ENCODE measurements at regions not wholly inside any gene's neighbourhood (a gene's known extent, or its start where the extent isn't known, plus 50 kb on each side); places are given as distances from the start of the nearest gene placed in this dataset.

DNA sequence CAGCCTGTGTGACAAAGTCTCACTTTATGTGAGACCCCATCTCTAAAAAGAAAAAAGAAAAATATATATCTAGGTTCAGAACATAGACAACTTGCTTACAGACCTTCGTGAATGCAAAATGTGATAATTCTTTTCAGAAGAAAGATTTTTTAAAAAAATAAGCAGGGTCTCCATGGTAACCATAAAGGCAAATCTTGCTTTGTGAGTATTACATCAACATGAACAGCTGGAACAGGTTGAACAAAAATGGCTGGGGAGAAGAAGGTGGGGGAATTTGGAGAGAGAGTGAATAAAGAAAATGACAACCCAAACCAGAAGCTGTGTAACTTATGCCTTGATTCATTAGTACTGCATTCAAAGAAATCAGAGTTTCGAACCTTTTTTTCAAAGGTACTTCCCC lies 125.2 kb upstream of the RAP2B start:
- no peak for TF ChIP-seq GABPA (IDR thresholded peaks at IDR 0.05; ENCODE audit: low read depth)
- no peak for TF ChIP-seq SPI1 (IDR thresholded peaks at IDR 0.05; ENCODE audit: borderline replicate concordance, low read depth)
- TF ChIP-seq, protein P1, sequence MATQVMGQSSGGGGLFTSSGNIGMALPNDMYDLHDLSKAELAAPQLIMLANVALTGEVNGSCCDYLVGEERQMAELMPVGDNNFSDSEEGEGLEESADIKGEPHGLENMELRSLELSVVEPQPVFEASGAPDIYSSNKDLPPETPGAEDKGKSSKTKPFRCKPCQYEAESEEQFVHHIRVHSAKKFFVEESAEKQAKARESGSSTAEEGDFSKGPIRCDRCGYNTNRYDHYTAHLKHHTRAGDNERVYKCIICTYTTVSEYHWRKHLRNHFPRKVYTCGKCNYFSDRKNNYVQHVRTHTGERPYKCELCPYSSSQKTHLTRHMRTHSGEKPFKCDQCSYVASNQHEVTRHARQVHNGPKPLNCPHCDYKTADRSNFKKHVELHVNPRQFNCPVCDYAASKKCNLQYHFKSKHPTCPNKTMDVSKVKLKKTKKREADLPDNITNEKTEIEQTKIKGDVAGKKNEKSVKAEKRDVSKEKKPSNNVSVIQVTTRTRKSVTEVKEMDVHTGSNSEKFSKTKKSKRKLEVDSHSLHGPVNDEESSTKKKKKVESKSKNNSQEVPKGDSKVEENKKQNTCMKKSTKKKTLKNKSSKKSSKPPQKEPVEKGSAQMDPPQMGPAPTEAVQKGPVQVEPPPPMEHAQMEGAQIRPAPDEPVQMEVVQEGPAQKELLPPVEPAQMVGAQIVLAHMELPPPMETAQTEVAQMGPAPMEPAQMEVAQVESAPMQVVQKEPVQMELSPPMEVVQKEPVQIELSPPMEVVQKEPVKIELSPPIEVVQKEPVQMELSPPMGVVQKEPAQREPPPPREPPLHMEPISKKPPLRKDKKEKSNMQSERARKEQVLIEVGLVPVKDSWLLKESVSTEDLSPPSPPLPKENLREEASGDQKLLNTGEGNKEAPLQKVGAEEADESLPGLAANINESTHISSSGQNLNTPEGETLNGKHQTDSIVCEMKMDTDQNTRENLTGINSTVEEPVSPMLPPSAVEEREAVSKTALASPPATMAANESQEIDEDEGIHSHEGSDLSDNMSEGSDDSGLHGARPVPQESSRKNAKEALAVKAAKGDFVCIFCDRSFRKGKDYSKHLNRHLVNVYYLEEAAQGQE (IDR thresholded peaks at IDR 0.05; ENCODE audit: insufficient replicate concordance, low read depth): no peak

DNA sequence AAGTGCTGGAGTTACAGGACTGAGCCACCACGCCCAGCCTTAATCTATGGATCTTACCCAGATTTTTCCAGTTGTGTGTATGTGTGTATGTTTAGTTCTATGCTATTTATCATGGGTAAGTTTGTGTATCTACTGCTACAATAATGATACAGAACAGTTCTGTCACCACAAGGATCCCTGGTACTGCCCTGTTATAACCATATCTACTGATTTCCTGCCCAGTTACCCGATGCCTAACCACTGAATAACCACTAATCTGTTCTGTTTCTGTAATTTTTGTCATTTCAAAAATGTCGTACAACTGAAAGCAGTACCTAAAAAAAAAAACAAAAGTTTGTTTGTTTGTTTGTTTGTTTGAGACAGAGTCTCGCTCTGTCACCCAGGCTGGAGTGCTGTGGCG lies 123.7 kb upstream of the RAP2B start:
- DNase-seq (ENCODE audit: low read depth in 1 of 2, low spot score in 1 of 2): no peak
- H3K4me3 ChIP-seq (replicated peaks; ENCODE audit: insufficient read depth, low read length): no peak overlapping the region
- H3K27ac ChIP-seq (replicated peaks): no peak overlapping the region
- TF ChIP-seq, protein P2, sequence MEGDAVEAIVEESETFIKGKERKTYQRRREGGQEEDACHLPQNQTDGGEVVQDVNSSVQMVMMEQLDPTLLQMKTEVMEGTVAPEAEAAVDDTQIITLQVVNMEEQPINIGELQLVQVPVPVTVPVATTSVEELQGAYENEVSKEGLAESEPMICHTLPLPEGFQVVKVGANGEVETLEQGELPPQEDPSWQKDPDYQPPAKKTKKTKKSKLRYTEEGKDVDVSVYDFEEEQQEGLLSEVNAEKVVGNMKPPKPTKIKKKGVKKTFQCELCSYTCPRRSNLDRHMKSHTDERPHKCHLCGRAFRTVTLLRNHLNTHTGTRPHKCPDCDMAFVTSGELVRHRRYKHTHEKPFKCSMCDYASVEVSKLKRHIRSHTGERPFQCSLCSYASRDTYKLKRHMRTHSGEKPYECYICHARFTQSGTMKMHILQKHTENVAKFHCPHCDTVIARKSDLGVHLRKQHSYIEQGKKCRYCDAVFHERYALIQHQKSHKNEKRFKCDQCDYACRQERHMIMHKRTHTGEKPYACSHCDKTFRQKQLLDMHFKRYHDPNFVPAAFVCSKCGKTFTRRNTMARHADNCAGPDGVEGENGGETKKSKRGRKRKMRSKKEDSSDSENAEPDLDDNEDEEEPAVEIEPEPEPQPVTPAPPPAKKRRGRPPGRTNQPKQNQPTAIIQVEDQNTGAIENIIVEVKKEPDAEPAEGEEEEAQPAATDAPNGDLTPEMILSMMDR (IDR thresholded peaks at IDR 0.05; ENCODE audit: insufficient read depth, low read length): no peak
- TF ChIP-seq, protein P1 (IDR thresholded peaks at IDR 0.05; ENCODE audit: insufficient replicate concordance, low read depth): no peak
- no peak for TF ChIP-seq SPI1 (IDR thresholded peaks at IDR 0.05; ENCODE audit: borderline replicate concordance, low read depth)
- H3K27me3 ChIP-seq (ENCODE audit: insufficient read depth, poor library complexity, severe bottlenecking): no peaks in the 10 kb centered on the region

More for the DNA sequence above, 125.2 kb upstream of the RAP2B start:
- no peak for DNase-seq (ENCODE audit: low read depth in 1 of 2, low spot score in 1 of 2)
- Histone ChIP-seq H3K27me3 (ENCODE audit: insufficient read depth, poor library complexity, severe bottlenecking) (peaks cover 4% of the 10 kb centered on the region), H3K27ac (replicated peaks) (no peak overlapping the region), H3K4me3 (replicated peaks; ENCODE audit: insufficient read depth, low read length) (no peak overlapping the region)

DNA sequence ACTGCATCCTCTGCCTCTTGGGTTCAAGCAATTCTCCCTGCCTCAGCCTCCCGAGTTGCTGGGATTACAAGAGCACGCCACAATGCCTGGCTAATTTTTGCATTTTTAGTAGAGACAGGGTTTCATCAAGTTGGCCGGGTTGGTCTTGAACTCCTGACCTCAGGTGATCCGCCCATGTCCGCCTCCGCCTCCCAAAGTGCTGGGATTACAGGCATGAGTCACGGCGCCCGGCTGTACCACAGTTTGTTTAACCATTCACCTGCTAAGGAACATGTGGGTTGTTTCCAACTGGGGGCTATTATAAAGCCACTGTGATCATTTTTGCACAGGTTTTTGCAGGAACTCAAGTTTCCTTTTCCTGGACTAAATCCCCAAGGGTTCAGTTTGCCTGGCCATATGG lies 123.2 kb upstream of the RAP2B start:
- Histone ChIP-seq H3K27me3 (ENCODE audit: insufficient read depth, poor library complexity, severe bottlenecking) (no peaks in the 10 kb centered on the region), H3K4me3 (replicated peaks; ENCODE audit: insufficient read depth, low read length) (no peak overlapping the region)
- DNase-seq (ENCODE audit: low read depth in 1 of 2, low spot score in 1 of 2): no peak

More for the DNA sequence above, 123.2 kb upstream of the RAP2B start:
- TF ChIP-seq GABPA (IDR thresholded peaks at IDR 0.05; ENCODE audit: low read depth) (no peak), SPI1 (IDR thresholded peaks at IDR 0.05; ENCODE audit: borderline replicate concordance, low read depth) (no peak), POLR2AphosphoS5 (IDR thresholded peaks at IDR 0.05; ENCODE audit: low read depth) (no peak)
- TF ChIP-seq, protein P1 (IDR thresholded peaks at IDR 0.05; ENCODE audit: insufficient replicate concordance, low read depth): no peak
- TF ChIP-seq, protein P2 (IDR thresholded peaks at IDR 0.05; ENCODE audit: insufficient read depth, low read length): no peak
- no peak overlapping the region for H3K27ac ChIP-seq (replicated peaks)
